Liver (tissue), 3 donors: ENCODE measurements at regions not wholly inside any gene's neighbourhood (a gene's known extent, or its start where the extent isn't known, plus 50 kb on each side); places are given as distances from the start of the nearest gene placed in this dataset.
"Not testable (repeated sequence)": the region's sequence is repeated elsewhere in the genome, so short reads cannot be mapped to it uniquely, and the experiment has no call there.

ENCODE experiments used
- EGR1 ChIP-seq, 2 donors: IDR thresholded peaks; 2 replicates each; pipeline ENCODE4 v1.6.1; 2016 to 2018; ENCODE audit warnings: antibody characterized with exemption in 2 of 2, low read depth in 2 of 2
- JUND ChIP-seq, 2 donors: IDR thresholded peaks; 2 replicates each; pipeline ENCODE4 v1.6.1; 2016; ENCODE audit warnings: antibody characterized with exemption in 2 of 2
- MAX ChIP-seq: IDR thresholded peaks from 2 replicates; pipeline ENCODE4 v1.6.1; 2016; ENCODE audit warnings: antibody characterized with exemption
- NR2F2 ChIP-seq: IDR thresholded peaks from 2 replicates; pipeline ENCODE4 v1.6.1; 2016; ENCODE audit warnings: antibody characterized with exemption
- RAD21 ChIP-seq, 2 donors: IDR thresholded peaks; 2 replicates each; pipeline ENCODE4 v1.6.1; 2016; ENCODE audit warnings: antibody characterized with exemption in 2 of 2, mild to moderate bottlenecking in 2 of 2
- RXRA ChIP-seq, 2 donors: IDR thresholded peaks; 2 replicates each; pipeline ENCODE4 v1.6.1; 2017 to 2018; ENCODE audit warnings: antibody characterized with exemption in 2 of 2, mild to moderate bottlenecking in 1 of 2
- SP1 ChIP-seq: IDR thresholded peaks from 2 replicates; pipeline ENCODE4 v1.6.1; 2018; ENCODE audit warnings: antibody characterized with exemption, mild to moderate bottlenecking
- TAF1 ChIP-seq: conservative IDR thresholded peaks from 2 replicates; pipeline ENCODE4 v1.6.1; 2016; ENCODE audit warnings: antibody characterized with exemption, mild to moderate bottlenecking
- TF ChIP-seq, protein P1 (sequence below): fragments of 150-350 bp; IDR thresholded peaks from 2 replicates; pipeline ENCODE4 v1.5.1; 2017; ENCODE audit warnings: improper control_type of control experiment, low read depth, low read length; ENCODE audit not compliant: missing input control
- TF ChIP-seq, protein P2 (sequence below): IDR thresholded peaks from 2 replicates; pipeline ENCODE4 v1.6.1; 2016; ENCODE audit warnings: antibody characterized with exemption, mild to moderate bottlenecking
- donor health status: healthy.
- donor health status: healthy.

DNA sequence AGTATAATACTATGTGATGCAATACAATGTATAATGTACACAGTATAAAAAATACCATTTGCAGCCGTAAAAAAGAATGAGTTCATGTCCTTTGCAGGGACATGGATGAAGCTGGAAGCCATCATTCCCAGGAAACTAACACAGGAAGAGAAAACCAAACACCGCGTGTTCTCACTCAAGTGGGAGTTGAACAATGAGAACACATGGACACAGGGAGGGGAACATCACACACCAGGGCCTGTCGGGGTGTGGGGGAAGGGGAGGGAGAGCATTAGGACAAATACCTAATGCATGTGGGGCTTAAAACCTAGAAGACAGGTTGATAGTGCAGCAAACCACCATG lies 72.6 kb upstream of the PEG3 start:
- TF ChIP-seq, protein P1, sequence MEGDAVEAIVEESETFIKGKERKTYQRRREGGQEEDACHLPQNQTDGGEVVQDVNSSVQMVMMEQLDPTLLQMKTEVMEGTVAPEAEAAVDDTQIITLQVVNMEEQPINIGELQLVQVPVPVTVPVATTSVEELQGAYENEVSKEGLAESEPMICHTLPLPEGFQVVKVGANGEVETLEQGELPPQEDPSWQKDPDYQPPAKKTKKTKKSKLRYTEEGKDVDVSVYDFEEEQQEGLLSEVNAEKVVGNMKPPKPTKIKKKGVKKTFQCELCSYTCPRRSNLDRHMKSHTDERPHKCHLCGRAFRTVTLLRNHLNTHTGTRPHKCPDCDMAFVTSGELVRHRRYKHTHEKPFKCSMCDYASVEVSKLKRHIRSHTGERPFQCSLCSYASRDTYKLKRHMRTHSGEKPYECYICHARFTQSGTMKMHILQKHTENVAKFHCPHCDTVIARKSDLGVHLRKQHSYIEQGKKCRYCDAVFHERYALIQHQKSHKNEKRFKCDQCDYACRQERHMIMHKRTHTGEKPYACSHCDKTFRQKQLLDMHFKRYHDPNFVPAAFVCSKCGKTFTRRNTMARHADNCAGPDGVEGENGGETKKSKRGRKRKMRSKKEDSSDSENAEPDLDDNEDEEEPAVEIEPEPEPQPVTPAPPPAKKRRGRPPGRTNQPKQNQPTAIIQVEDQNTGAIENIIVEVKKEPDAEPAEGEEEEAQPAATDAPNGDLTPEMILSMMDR, result not testable (repeated sequence)
- not testable (repeated sequence) for TF ChIP-seq EGR1 (IDR thresholded peaks at IDR 0.05; ENCODE audit: low read depth in 2 of 2); SP1; RAD21 (IDR thresholded peaks at IDR 0.05); TAF1; NR2F2; MAX; JUND (IDR thresholded peaks at IDR 0.05); RXRA (IDR thresholded peaks at IDR 0.05)
- TF ChIP-seq, protein P2, sequence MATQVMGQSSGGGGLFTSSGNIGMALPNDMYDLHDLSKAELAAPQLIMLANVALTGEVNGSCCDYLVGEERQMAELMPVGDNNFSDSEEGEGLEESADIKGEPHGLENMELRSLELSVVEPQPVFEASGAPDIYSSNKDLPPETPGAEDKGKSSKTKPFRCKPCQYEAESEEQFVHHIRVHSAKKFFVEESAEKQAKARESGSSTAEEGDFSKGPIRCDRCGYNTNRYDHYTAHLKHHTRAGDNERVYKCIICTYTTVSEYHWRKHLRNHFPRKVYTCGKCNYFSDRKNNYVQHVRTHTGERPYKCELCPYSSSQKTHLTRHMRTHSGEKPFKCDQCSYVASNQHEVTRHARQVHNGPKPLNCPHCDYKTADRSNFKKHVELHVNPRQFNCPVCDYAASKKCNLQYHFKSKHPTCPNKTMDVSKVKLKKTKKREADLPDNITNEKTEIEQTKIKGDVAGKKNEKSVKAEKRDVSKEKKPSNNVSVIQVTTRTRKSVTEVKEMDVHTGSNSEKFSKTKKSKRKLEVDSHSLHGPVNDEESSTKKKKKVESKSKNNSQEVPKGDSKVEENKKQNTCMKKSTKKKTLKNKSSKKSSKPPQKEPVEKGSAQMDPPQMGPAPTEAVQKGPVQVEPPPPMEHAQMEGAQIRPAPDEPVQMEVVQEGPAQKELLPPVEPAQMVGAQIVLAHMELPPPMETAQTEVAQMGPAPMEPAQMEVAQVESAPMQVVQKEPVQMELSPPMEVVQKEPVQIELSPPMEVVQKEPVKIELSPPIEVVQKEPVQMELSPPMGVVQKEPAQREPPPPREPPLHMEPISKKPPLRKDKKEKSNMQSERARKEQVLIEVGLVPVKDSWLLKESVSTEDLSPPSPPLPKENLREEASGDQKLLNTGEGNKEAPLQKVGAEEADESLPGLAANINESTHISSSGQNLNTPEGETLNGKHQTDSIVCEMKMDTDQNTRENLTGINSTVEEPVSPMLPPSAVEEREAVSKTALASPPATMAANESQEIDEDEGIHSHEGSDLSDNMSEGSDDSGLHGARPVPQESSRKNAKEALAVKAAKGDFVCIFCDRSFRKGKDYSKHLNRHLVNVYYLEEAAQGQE, result not testable (repeated sequence)
